ENCODE measurements at regions not wholly inside any gene's neighbourhood (a gene's known extent, or its start where the extent isn't known, plus 50 kb on each side); places are given as distances from the start of the nearest gene placed in this dataset.

- no peak for DNase-seq (ENCODE audit: low read depth, low spot score)
- peak; percentile 41 for TF ChIP-seq CTCF (IDR thresholded peaks at IDR 0.05; ENCODE audit: low read depth, low read length)
- no peak overlapping the region for H3K4me3 ChIP-seq (ENCODE audit: low read depth, low read length)
- no peaks in the 10 kb centered on the region for H3K27me3 ChIP-seq (ENCODE audit: control insufficient read depth, insufficient read depth, low read length)
- no peaks in the 10 kb centered on the region for H3K9me3 ChIP-seq (ENCODE audit: control insufficient read depth, insufficient read depth, low read length)
- ChIA-PET CTCF (no interaction called here), POLR2A (no interaction called here)
- H3K27ac ChIP-seq (ENCODE audit: low read depth, low read length): no peak overlapping the region
Observed at GRCh38 chr10:31622978-31623377, 304.0 kb downstream of the ZEB1 start.

GRCh38 chr10:31621733-31622132 lies 302.7 kb downstream of the ZEB1 start:
- no peak for TF ChIP-seq CTCF (IDR thresholded peaks at IDR 0.05; ENCODE audit: low read depth, low read length)
- POLR2A ChIA-PET: no interaction called here
- peak overlapping the region; percentile 11 for H3K27ac ChIP-seq (ENCODE audit: low read depth, low read length)
- no peak overlapping the region for H3K4me3 ChIP-seq (ENCODE audit: low read depth, low read length)
- H3K9me3 ChIP-seq (ENCODE audit: control insufficient read depth, insufficient read depth, low read length): no peaks in the 10 kb centered on the region
- CTCF ChIA-PET: no interaction called here
- no peak for DNase-seq (ENCODE audit: low read depth, low spot score)
- no peaks in the 10 kb centered on the region for H3K27me3 ChIP-seq (ENCODE audit: control insufficient read depth, insufficient read depth, low read length)

GRCh38 chr10:31620226-31621151 lies 301.5 kb downstream of the ZEB1 start:
- H3K4me3 ChIP-seq (ENCODE audit: low read depth, low read length): no peak overlapping the region
- peak overlapping the region; percentile 31 for H3K27ac ChIP-seq (ENCODE audit: low read depth, low read length)
- no peaks in the 10 kb centered on the region for H3K9me3 ChIP-seq (ENCODE audit: control insufficient read depth, insufficient read depth, low read length)
- TF ChIP-seq CTCF (IDR thresholded peaks at IDR 0.05; ENCODE audit: low read depth, low read length): peak; percentile 9; the same call in 1 of the 2 replicates
- H3K27me3 ChIP-seq (ENCODE audit: control insufficient read depth, insufficient read depth, low read length): no peaks in the 10 kb centered on the region
- POLR2A ChIA-PET: no interaction called here
- no peak for DNase-seq (ENCODE audit: low read depth, low spot score)
- CTCF ChIA-PET: interaction anchor here (0.8 kb wide), 1 partner anchor 13 kb away, joined by 3 read pairs; no protein-coding TSS in a partner anchor

- POLR2A ChIA-PET: no interaction called here
- H3K27me3 ChIP-seq (ENCODE audit: control insufficient read depth, insufficient read depth, low read length): no peaks in the 10 kb centered on the region
- DNase-seq (ENCODE audit: low read depth, low spot score): no peak
- H3K27ac ChIP-seq (ENCODE audit: low read depth, low read length): no peak overlapping the region
- CTCF ChIA-PET: no interaction called here
- TF ChIP-seq CTCF (IDR thresholded peaks at IDR 0.05; ENCODE audit: low read depth, low read length): no peak
- no peaks in the 10 kb centered on the region; the same call in 1 of the 2 replicates for H3K9me3 ChIP-seq (ENCODE audit: control insufficient read depth, insufficient read depth, low read length)
- no peak overlapping the region for H3K4me3 ChIP-seq (ENCODE audit: low read depth, low read length)
Observed at GRCh38 chr10:31619531-31620061, 300.6 kb downstream of the ZEB1 start.
